Activated T-cell treated with anti-CD3 and anti-CD28 coated beads for 4 hours (primary cell): ENCODE measurements at regions not wholly inside any gene's neighbourhood (a gene's known extent, or its start where the extent isn't known, plus 50 kb on each side); places are given as distances from the start of the nearest gene placed in this dataset.
"Not testable (repeated sequence)": the region's sequence is repeated elsewhere in the genome, so short reads cannot be mapped to it uniquely, and the experiment has no call there.

Source experiments
- DNase-seq: peaks from one replicate; pipeline ENCODE4 v3.0.0-alpha.2; 2020

DNA sequence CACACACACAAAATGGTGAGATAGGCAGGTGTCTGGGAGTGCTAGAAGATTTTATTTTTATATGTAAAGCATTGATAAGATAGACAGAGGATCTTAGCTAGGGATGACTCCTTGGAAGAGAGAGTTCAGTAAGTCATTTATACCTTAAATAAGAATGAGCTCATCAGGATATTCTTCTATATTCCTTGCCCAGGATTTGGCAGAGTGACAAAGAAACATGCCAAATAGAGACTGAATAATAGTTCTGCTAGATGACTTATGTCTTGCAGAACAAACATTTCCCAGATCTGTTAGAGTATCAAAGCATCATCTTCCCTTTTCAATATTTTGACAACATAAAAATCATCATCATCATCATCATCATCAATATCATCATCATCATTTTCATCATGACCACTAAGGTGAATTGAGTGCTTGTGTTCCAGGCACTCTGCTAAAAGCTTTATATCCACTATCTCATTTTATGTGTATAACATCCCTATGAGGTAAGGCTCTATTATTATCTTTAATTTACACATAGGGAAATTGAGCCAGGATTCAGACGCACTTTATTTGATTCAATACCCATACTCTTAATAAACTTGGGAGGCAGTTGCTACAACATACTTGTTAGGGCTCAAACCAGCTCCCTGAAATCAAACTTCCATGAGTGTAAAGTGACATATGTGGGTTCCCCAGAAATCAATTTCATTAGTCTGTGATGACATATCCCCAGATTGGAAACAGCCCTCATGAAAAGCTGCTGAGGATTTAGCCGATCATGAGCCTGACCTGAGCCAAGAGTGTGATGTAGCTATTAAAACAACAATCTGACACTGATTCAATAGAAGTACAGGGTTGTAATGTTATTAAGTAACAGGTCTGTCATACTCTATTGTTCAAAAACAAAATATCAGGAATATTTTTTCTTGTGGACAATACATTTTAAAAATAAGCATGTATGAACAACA, 176.3 kb upstream of the SEMA6A start:
- no peak for DNase-seq

- DNase-seq: no peak
These were observed 173.3 kb upstream of the SEMA6A start for GRCh38 chr5:116747881-116748280.

GRCh38 chr5:116746668-116747067, 172.0 kb upstream of the SEMA6A start:
- DNase-seq: no peak

GRCh38 chr5:116740771-116741170, 166.1 kb upstream of the SEMA6A start:
- DNase-seq: no peak

GRCh38 chr5:116739571-116739970, 164.9 kb upstream of the SEMA6A start:
- DNase-seq: no peak

- DNase-seq: no peak
These were observed 164.1 kb upstream of the SEMA6A start for GRCh38 chr5:116738615-116739261.

DNA sequence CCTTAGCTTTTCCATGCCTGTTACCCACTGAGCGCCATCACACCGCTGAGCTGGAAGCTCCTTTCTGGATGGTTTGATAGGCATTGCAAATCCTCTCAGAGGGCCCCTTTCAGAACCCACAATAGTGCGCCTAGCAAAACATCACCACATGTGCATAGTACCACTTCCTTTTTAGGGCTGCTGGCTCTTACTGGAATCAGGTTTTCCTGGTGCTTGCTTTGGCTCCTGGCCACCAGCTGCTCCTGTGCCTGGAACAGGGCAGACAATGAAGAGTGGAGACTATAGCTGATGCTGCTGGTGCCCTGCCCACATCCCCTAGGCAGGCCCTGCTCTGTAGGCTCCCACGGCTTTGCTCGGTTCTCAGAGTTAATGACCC, 163.6 kb upstream of the SEMA6A start:
- no peak for DNase-seq

DNA sequence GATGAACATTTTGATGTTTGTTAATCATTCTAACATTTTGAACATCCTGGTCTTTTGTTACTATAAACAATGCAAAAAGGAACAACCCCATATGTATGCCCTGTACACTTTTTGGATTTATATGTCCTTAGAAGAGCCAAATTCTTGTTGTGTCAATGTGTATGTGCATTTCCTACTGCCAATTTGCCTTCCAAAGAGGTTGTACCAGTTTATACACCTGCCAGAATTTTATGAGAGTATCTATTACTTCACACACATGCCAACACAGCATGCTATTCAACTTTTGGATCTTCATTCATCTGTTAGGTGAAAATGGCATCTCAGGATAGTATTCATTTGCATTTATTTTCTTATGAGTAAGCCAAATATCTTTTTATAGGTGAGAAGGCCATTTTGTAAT, 162.0 kb upstream of the SEMA6A start:
- DNase-seq: no peak

DNA sequence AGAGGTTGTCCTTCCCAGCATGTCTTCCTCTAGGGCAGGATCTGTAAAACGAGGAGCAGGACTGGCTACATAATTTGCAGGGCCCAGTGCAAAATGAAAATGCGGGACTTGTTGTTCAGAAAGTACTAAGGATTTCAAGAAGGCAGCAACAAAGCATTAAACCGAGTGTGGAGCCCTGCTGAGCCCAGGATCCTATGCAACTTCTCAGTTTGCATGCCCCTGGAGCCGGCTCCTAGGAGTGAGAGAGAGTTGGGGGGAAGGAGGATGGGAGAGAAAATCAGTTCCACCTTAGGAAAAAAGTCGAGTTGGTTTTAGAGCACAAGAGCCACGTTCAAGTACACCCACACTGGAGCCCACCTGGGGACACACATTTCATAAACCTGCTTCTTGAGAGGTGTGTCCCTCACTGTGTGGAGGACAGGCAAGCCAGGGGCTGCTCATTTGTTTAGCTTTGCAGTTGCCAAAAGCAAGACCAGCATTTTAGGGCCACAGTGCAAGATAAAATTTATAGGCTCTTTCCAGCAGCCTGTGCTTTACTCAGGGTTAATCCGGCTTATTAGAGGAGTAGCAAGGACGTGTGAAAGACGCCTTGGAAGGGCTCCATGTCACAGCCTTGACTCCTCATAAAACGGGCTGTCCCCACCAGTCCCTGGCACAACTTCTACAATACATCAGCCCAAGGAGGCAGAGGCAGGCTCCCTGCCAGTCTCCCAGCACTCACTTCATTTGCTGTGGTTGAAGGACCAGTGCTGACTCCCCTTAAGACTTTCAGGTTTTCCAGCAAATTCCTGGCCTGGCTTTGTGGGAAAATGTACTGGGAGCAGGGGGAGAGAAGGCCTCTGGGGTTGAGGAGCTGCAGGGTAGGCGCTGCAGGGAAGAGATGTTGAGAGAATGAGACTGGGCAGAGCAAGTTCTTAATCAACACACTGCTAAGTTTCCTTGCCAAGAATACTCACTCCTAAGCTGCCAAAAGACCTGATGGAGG, 159.7 kb upstream of the SEMA6A start:
- DNase-seq: no peak

- no peak for DNase-seq
These were observed 158.0 kb upstream of the SEMA6A start for GRCh38 chr5:116732591-116732990.

- DNase-seq: no peak
These were observed 156.8 kb upstream of the SEMA6A start for GRCh38 chr5:116731432-116731831.

GRCh38 chr5:116730706-116731105, 156.1 kb upstream of the SEMA6A start:
- DNase-seq: no peak

DNA sequence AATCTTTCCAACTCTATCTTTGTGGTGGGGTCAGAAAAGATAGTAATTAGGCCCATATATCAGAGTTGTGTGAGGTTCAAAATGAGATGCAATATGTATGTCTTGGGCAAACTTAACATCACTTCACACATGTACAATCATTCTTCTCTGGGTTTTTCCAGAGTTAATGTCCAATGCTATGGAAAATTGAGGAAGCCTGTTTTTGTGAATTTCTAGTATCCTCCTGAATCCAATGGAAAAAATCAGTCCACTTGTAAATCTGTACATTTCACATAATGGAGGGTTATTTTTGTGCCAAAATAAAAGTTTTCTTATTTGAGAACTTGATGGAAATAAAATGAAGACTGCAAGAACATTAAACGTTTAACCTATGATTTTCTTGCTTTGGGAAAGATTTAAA, 155.6 kb upstream of the SEMA6A start:
- DNase-seq: no peak

GRCh38 chr5:116727248-116727647, 152.6 kb upstream of the SEMA6A start:
- DNase-seq: no peak

- not testable (repeated sequence) for DNase-seq
These were observed 151.6 kb upstream of the SEMA6A start for GRCh38 chr5:116726180-116726579.

- DNase-seq: no peak
These were observed 150.3 kb upstream of the SEMA6A start for GRCh38 chr5:116724971-116725370.

GRCh38 chr5:116722651-116723050, 148.0 kb upstream of the SEMA6A start:
- no peak for DNase-seq

DNA sequence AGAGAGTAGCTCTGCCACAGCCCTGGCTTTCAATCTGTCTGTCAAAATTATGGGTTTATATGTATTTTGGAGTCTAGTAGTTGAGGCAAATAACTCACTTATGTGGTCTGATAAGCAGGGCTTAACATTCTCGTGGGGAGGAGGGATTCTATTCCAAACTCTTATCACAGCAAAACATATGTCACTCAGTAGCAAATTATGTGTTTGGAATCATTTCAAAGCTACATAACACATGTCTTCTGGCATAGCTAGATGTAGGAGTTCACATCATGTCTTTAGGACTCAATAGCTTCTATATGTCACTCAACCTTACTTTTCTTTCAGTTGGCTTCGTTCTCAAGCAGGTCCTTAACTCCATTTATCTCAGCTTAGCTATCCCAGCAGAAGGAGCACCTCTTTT, 144.5 kb upstream of the SEMA6A start:
- DNase-seq: no peak

DNA sequence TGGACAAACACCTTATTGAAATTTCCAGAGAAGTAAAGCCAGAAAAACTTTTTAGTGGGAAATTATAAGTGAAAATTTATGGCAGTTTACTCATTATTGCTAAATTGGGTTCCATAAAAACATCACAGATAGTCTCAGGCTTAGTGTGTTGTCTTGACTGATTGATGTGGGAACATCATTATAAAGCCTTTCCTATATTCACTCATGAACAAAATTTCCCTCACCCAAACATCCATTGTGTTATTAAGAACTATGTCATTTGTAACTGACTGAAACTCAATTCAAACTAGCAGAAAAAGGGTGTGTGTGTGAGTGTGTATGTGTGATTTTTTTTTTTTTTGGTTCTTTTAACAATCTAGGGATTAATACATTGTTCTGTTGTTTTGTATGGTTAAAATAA, 143.7 kb upstream of the SEMA6A start:
- DNase-seq: no peak

DNA sequence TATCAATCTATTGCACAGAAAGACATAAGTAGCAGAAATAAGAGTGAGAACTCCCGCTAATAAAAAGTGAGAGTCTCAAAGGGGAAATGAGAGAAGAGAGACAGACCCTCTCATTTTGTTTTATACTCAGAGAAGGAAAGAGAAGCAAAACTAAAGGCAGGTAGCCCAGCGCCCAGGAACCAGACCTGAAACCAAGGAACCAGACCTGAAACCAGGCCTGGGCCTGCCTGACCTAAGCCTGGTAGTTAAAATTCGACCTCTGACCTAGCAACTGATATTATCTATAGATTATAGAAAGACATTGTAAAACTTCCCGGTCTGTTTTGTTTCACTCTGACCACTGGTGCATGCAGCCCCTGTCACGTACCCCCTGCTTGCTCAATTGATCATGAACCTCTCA, 134.5 kb upstream of the SEMA6A start:
- no peak for DNase-seq

GRCh38 chr5:116705121-116705519, 130.5 kb upstream of the SEMA6A start:
- not testable (repeated sequence) for DNase-seq

GRCh38 chr5:116703941-116704340, 129.3 kb upstream of the SEMA6A start:
- DNase-seq: no peak

GRCh38 chr5:116703328-116703727, 128.7 kb upstream of the SEMA6A start:
- no peak for DNase-seq
